AG04449 (cell line): ENCODE measurements at regions not wholly inside any gene's neighbourhood (a gene's known extent, or its start where the extent isn't known, plus 50 kb on each side); places are given as distances from the start of the nearest gene placed in this dataset.

ENCODE experiments used
- CTCF ChIA-PET: fragments of 350-600 bp; formaldehyde crosslinking; extraction: SDS; loops from one replicate; lab custom pipeline; 2021; ENCODE audit warnings: antibody characterized with exemption; lab: Yijun Ruan, JAX
- POLR2A ChIA-PET: fragments of 400-600, 350-600 bp; formaldehyde crosslinking; extraction: SDS; loops from one replicate; lab custom pipeline; 2020; ENCODE audit warnings: antibody characterized with exemption, inconsistent platforms; lab: Yijun Ruan, JAX
- DNase-seq: peaks from one replicate; pipeline ENCODE4 v3.0.0-alpha.2; 2010; ENCODE audit warnings: low read depth, low spot score
- H3K4me3 ChIP-seq: 2 replicates; pipeline ENCODE4 v1.5.1; 2011; ENCODE audit warnings: low read depth, mild to moderate bottlenecking, control low read depth, low read length
- TF ChIP-seq, protein P1 (sequence below): IDR thresholded peaks from one replicate; pipeline ENCODE4 v1.5.1; 2011; ENCODE audit warnings: mild to moderate bottlenecking, moderate library complexity, low read length, control low read depth, inconsistent platforms; ENCODE audit not compliant: insufficient read depth; ENCODE audit errors: missing control alignments

- TF ChIP-seq, protein P1, sequence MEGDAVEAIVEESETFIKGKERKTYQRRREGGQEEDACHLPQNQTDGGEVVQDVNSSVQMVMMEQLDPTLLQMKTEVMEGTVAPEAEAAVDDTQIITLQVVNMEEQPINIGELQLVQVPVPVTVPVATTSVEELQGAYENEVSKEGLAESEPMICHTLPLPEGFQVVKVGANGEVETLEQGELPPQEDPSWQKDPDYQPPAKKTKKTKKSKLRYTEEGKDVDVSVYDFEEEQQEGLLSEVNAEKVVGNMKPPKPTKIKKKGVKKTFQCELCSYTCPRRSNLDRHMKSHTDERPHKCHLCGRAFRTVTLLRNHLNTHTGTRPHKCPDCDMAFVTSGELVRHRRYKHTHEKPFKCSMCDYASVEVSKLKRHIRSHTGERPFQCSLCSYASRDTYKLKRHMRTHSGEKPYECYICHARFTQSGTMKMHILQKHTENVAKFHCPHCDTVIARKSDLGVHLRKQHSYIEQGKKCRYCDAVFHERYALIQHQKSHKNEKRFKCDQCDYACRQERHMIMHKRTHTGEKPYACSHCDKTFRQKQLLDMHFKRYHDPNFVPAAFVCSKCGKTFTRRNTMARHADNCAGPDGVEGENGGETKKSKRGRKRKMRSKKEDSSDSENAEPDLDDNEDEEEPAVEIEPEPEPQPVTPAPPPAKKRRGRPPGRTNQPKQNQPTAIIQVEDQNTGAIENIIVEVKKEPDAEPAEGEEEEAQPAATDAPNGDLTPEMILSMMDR, result no peak
- H3K4me3 ChIP-seq, result no peak overlapping the region
- ChIA-PET POLR2A (no interaction called here), CTCF (no interaction called here)
- DNase-seq, result no peak
These were observed 78.4 kb upstream of the MYT1L start for GRCh38 chr2:2409481-2409880.

DNA sequence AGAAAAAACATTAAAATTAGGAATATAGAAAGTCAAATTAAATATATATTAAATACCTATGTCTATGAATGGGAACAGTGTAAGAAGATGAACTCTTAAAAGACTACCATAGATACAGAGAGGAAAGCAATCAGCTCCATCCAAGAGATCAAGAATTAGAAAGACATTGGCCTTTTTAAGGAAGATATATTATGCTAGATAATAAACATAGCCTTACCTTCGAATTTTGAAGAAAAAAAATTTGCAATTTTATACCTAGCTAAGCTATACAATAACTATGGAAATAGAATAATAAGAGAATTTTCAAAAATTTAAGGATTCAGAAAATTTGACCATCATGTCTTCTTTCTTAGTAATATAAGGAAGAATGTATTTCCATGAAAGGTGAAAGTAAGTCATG, 74.7 kb upstream of the MYT1L start:
- no peak overlapping the region for H3K4me3 ChIP-seq
- ChIA-PET CTCF (no interaction called here), POLR2A (no interaction called here)
- TF ChIP-seq, protein P1, result no peak
- no peak for DNase-seq

- ChIA-PET POLR2A (no interaction called here), CTCF (no interaction called here)
- TF ChIP-seq, protein P1, result no peak
- DNase-seq, result no peak
- H3K4me3 ChIP-seq, result no peak overlapping the region
These were observed 69.4 kb upstream of the MYT1L start for GRCh38 chr2:2400286-2401038.

GRCh38 chr2:2399396-2399795, 68.3 kb upstream of the MYT1L start:
- ChIA-PET POLR2A (no interaction called here), CTCF (no interaction called here)
- DNase-seq, result no peak
- TF ChIP-seq, protein P1, result no peak
- no peak overlapping the region for H3K4me3 ChIP-seq

GRCh38 chr2:2392332-2392731, 61.3 kb upstream of the MYT1L start:
- CTCF ChIA-PET, result no interaction called here
- DNase-seq, result no peak
- H3K4me3 ChIP-seq, result no peak overlapping the region
- POLR2A ChIA-PET, result no interaction called here
- TF ChIP-seq, protein P1, result no peak

GRCh38 chr2:2389215-2389614, 58.1 kb upstream of the MYT1L start:
- TF ChIP-seq, protein P1, result no peak
- POLR2A ChIA-PET, result no interaction called here
- no peak overlapping the region for H3K4me3 ChIP-seq
- CTCF ChIA-PET, result no interaction called here
- DNase-seq, result no peak
